K562 (cell line): ENCODE measurements at regions not wholly inside any gene's neighbourhood (a gene's known extent, or its start where the extent isn't known, plus 50 kb on each side); places are given as distances from the start of the nearest gene placed in this dataset.

ENCODE experiments used
- CTCF ChIP-seq, 3 experiments: IDR thresholded peaks in 2 of 3; conservative IDR thresholded peaks in 1 of 3; 2 replicates each; pipeline ENCODE4 v1.5.1; 2011 to 2012; ENCODE audit warnings: low read length in 3 of 3, mild to moderate bottlenecking in 3 of 3, control low read depth in 2 of 3, improper control_type of control experiment in 1 of 3, inconsistent platforms in 1 of 3, low read depth in 1 of 3, mixed read lengths in 1 of 3, moderate library complexity in 1 of 3; ENCODE audit not compliant: insufficient read depth in 2 of 3
- EP300 ChIP-seq: IDR thresholded peaks from 2 replicates; pipeline ENCODE4 v1.6.1; 2012; ENCODE audit warnings: low read length, improper control_type of control experiment
- HDAC2 ChIP-seq: fragments of 450-650 bp; IDR thresholded peaks from 2 replicates; pipeline ENCODE4 v1.6.1; 2016; ENCODE audit warnings: mild to moderate bottlenecking
- MTA3 ChIP-seq: fragments of 450-650 bp; formaldehyde crosslinking; IDR thresholded peaks from 2 replicates; pipeline ENCODE4 v1.6.1; 2017; ENCODE audit warnings: mild to moderate bottlenecking, borderline replicate concordance
- MYNN ChIP-seq, 2 experiments: sonication (generic); formaldehyde crosslinking in 1 of 2; IDR thresholded peaks; 2 replicates each; pipeline versions ENCODE4 v1.5.0 to v1.6.1; 2016 to 2020; ENCODE audit warnings: antibody characterized with exemption in 1 of 2, missing genetic modification reagents in 1 of 2
- NFE2 ChIP-seq: IDR thresholded peaks from 2 replicates; pipeline ENCODE4 v1.6.1; 2014; ENCODE audit warnings: antibody characterized with exemption, low read depth
- RAD51 ChIP-seq: fragments of 450-650 bp; IDR thresholded peaks from 2 replicates; pipeline ENCODE4 v1.7.1; 2016; ENCODE audit warnings: low read depth, mild to moderate bottlenecking, borderline replicate concordance
- RFX7 ChIP-seq: fragments of 250-450 bp; sonication (Bioruptor Pico); IDR thresholded peaks from 2 replicates; pipeline ENCODE4 v1.5.1; 2021; ENCODE audit warnings: mild to moderate bottlenecking
- SETDB1 ChIP-seq: IDR thresholded peaks from one replicate; pipeline ENCODE4 v1.6.1; 2012; ENCODE audit warnings: low read length, control low read depth, inconsistent platforms
- THRB ChIP-seq: fragments of 450-650 bp; formaldehyde crosslinking; conservative IDR thresholded peaks from 2 replicates; pipeline ENCODE4 v1.4.0; 2022; ENCODE audit warnings: mild to moderate bottlenecking, missing genetic modification characterization
- ZNF232 ChIP-seq: sonication (generic); formaldehyde crosslinking; IDR thresholded peaks from 2 replicates; pipeline ENCODE4 v1.8.0; 2022; ENCODE audit warnings: mild to moderate bottlenecking, missing genetic modification reagents

DNA sequence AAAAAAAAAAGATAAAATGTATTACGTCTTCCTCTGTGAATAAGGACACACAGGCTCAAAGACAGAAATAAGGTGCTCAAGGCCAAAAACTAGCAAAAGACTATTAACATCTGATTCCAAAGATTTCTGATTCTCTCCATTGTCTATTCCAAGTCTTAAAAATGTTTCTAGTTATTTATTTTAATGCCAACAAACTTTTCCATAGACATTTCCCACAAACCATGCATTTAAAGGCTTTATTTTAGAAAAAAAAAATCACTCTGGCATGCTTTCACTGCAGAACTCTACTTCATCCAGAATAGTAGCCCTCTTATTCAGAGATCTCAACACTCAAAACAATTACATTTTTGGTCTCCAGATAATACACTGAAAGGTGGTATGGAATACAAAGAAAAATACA lies 545.0 kb upstream of the TENM3 start:
- no peak for TF ChIP-seq HDAC2
- no peak for TF ChIP-seq SETDB1
- TF ChIP-seq CTCF (IDR thresholded peaks at IDR 0.05 in 2 of 3, conservative IDR thresholded peaks at IDR 0.05 in 1 of 3; ENCODE audit: insufficient read depth in 2 of 3, low read depth in 1 of 3, low read length in 3 of 3): no peak
- no peak for TF ChIP-seq NFE2
- no peak for TF ChIP-seq ZNF232
- no peak for TF ChIP-seq MYNN (IDR thresholded peaks at IDR 0.05)
- TF ChIP-seq MYNN (CRISPR knock-in tag; IDR thresholded peaks at IDR 0.05): no peak
- TF ChIP-seq THRB: no peak
- no peak for TF ChIP-seq EP300
- TF ChIP-seq RAD51: no peak
- no peak for TF ChIP-seq MTA3
- no peak for TF ChIP-seq RFX7 (CRISPR knock-in tag)
